ENCODE measurements at regions not wholly inside any gene's neighbourhood (a gene's known extent, or its start where the extent isn't known, plus 50 kb on each side); places are given as distances from the start of the nearest gene placed in this dataset.
A peak's percentile ranks its signal among the peaks of the same experiment; 100 is the strongest.

GRCh38 chr14:99073431-99073830 lies 198.6 kb downstream of the BCL11B start:
- peak; percentile 34 for DNase-seq (ENCODE audit: low read depth)
- TF ChIP-seq POLR2A (IDR thresholded peaks at IDR 0.05; ENCODE audit: extremely low read depth, insufficient read length), result no peak
- TF ChIP-seq, protein P1, sequence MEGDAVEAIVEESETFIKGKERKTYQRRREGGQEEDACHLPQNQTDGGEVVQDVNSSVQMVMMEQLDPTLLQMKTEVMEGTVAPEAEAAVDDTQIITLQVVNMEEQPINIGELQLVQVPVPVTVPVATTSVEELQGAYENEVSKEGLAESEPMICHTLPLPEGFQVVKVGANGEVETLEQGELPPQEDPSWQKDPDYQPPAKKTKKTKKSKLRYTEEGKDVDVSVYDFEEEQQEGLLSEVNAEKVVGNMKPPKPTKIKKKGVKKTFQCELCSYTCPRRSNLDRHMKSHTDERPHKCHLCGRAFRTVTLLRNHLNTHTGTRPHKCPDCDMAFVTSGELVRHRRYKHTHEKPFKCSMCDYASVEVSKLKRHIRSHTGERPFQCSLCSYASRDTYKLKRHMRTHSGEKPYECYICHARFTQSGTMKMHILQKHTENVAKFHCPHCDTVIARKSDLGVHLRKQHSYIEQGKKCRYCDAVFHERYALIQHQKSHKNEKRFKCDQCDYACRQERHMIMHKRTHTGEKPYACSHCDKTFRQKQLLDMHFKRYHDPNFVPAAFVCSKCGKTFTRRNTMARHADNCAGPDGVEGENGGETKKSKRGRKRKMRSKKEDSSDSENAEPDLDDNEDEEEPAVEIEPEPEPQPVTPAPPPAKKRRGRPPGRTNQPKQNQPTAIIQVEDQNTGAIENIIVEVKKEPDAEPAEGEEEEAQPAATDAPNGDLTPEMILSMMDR (IDR thresholded peaks at IDR 0.05; ENCODE audit: low read depth, low read length), result no peak
- no peak for TF ChIP-seq MAX (IDR thresholded peaks at IDR 0.05; ENCODE audit: low read depth, low read length)
- no peak for TF ChIP-seq MYC (IDR thresholded peaks at IDR 0.05; ENCODE audit: low read depth, low read length)
- H3K4me3 ChIP-seq (ENCODE audit: low read depth, low read length), result peak overlapping the region; percentile 81

DNA sequence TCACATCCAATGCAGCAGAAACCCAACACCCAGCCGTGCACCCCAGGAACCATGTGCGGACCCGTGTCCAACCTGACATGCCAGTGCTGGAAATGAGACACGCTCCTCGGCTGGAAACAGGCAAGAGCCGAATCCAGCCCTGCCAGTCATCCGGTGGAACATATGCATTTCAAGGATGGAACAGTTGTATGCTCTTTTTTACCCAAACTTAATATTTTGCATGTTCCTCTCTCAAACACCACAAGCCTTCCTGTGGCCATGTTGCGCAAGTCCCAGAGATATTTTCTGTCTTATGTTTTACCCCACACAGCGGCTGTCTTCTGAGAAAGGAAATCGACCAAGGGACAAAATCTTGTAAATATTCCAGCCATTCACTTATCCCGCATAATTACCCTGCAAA lies 196.9 kb downstream of the BCL11B start:
- H3K4me3 ChIP-seq (ENCODE audit: low read depth, low read length), result peak overlapping the region; percentile 81
- DNase-seq (ENCODE audit: low read depth), result peak; percentile 96
- TF ChIP-seq MAX (IDR thresholded peaks at IDR 0.05; ENCODE audit: low read depth, low read length) (peak; percentile 83), MYC (IDR thresholded peaks at IDR 0.05; ENCODE audit: low read depth, low read length) (peak; percentile 73)
- TF ChIP-seq, protein P1 (IDR thresholded peaks at IDR 0.05; ENCODE audit: low read depth, low read length), result no peak

DNA sequence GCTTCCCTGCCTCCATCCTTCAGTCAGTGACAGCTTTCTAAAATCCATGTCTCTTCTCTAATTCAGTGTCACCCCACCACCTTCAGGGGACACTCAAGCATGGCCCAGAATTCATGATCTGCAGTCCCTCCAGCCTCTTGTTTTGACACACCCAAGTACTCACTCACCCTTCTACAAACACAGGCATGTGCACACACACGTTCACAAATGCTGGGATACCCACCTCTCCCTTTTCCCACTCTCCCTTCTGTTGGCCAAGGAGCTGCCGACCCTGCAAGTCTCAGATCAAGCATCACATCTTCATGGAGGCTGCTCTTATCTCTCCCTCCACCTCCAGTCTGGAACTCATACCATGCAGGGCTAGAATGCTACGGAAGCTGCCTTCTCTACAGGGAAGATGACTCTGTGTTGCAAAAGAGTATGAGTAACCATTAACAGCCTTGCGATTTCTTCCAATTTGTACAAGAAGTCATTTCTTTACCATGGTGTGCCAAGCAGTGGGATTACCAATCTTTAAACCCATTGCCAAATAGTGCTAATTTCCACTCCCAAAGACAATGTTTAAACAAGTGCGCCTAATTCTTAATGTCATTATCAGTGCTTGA lies 196.1 kb downstream of the BCL11B start:
- H3K4me3 ChIP-seq (ENCODE audit: low read depth, low read length), result peak overlapping the region; percentile 81
- DNase-seq (ENCODE audit: low read depth), result peak; percentile 88
- TF ChIP-seq MYC (IDR thresholded peaks at IDR 0.05; ENCODE audit: low read depth, low read length) (0 out of 2 replicates have a peak, but pooled peaks have one; percentile 37), MAX (IDR thresholded peaks at IDR 0.05; ENCODE audit: low read depth, low read length) (no peak)

- DNase-seq (ENCODE audit: low read depth), result peak; percentile 90
- TF ChIP-seq, protein P1 (IDR thresholded peaks at IDR 0.05; ENCODE audit: low read depth, low read length), result no peak
- TF ChIP-seq POLR2A (IDR thresholded peaks at IDR 0.05; ENCODE audit: extremely low read depth, insufficient read length), result no peak
- TF ChIP-seq MYC (IDR thresholded peaks at IDR 0.05; ENCODE audit: low read depth, low read length), result peak; percentile 70
- TF ChIP-seq MAX (IDR thresholded peaks at IDR 0.05; ENCODE audit: low read depth, low read length), result peak; percentile 79
- H3K4me3 ChIP-seq (ENCODE audit: low read depth, low read length), result no peak overlapping the region
Measured at GRCh38 chr14:99077076-99077843, 194.7 kb downstream of the BCL11B start.

DNA sequence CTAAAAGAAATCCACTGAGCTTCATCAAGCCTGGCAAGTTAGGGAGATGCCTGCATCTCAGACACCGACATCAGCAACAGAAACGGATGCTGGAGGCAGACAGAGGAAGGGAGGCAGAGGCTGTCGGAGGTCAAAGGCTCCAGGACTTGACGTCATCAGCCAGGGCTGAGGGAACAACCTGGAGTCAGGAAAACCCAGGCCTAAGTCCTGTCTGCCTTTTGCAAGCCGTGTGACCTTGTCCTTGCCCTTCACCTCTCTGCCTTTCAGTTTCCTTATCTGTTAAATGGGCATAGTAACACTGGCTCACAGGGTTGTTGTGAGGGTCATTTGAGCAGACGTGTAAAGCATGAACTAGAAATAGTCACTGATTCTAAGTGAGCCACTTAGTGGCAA lies 194.2 kb downstream of the BCL11B start:
- TF ChIP-seq, protein P1 (IDR thresholded peaks at IDR 0.05; ENCODE audit: low read depth, low read length), result no peak
- TF ChIP-seq MYC (IDR thresholded peaks at IDR 0.05; ENCODE audit: low read depth, low read length) (no peak), MAX (IDR thresholded peaks at IDR 0.05; ENCODE audit: low read depth, low read length) (no peak), POLR2A (IDR thresholded peaks at IDR 0.05; ENCODE audit: extremely low read depth, insufficient read length) (no peak)
- DNase-seq (ENCODE audit: low read depth), result no peak
- no peak overlapping the region for H3K4me3 ChIP-seq (ENCODE audit: low read depth, low read length)

DNA sequence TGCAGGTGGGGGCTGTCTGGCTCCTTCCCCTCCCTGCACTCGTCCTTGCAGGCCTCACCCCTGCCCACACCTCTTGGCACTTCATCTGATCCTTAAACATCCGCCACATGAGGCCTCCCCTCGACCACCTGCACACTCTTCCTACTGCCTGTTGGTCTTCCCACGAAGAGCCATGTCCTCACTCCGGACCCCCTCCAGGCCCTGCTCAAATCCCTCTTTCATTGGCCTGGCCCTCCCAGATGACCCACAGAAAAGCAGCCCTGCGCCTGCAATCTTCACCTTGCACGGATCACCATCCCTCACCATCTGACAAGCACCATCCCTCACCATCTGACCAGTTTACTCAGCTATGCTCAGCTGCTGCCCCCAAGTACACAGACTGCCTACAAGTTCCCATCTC lies 193.6 kb downstream of the BCL11B start:
- TF ChIP-seq, protein P1 (IDR thresholded peaks at IDR 0.05; ENCODE audit: low read depth, low read length), result no peak
- TF ChIP-seq MYC (IDR thresholded peaks at IDR 0.05; ENCODE audit: low read depth, low read length) (no peak), MAX (IDR thresholded peaks at IDR 0.05; ENCODE audit: low read depth, low read length) (no peak), POLR2A (IDR thresholded peaks at IDR 0.05; ENCODE audit: extremely low read depth, insufficient read length) (no peak)
- no peak overlapping the region for H3K4me3 ChIP-seq (ENCODE audit: low read depth, low read length)

More for the DNA sequence above, 193.6 kb downstream of the BCL11B start:
- DNase-seq (ENCODE audit: low read depth), result no peak

Measured in NB4 (cell line).